UCSD-AML1 (cell line): ENCODE measurements at regions not wholly inside any gene's neighbourhood (a gene's known extent, or its start where the extent isn't known, plus 50 kb on each side); places are given as distances from the start of the nearest gene placed in this dataset.
"Not testable (repeated sequence)": the region's sequence is repeated elsewhere in the genome, so short reads cannot be mapped to it uniquely, and the experiment has no call there.

Experiments used
- DNase-seq: peaks from one replicate; lab custom pipeline; 2025; ENCODE audit not compliant: unreplicated experiment; lab: John Stamatoyannopoulos, UW

- no peak for DNase-seq
Observed at GRCh38 chr12:105622846-105623736, 292.6 kb downstream of the C12orf75 start.

GRCh38 chr12:105626653-105627052, 296.2 kb downstream of the C12orf75 start:
- DNase-seq, result no peak

- no peak for DNase-seq
Observed at GRCh38 chr12:105637470-105637869, 307.0 kb downstream of the C12orf75 start.

- no peak for DNase-seq
Observed at GRCh38 chr12:105640761-105641160, 310.3 kb downstream of the C12orf75 start.

GRCh38 chr12:105641749-105642148, 311.3 kb downstream of the C12orf75 start:
- DNase-seq, result no peak

GRCh38 chr12:105644770-105645169, 314.3 kb downstream of the C12orf75 start:
- DNase-seq, result no peak

GRCh38 chr12:105654606-105655005, 324.1 kb downstream of the C12orf75 start:
- DNase-seq, result no peak

- no peak for DNase-seq
Observed at GRCh38 chr12:105658389-105658788, 327.9 kb downstream of the C12orf75 start.

GRCh38 chr12:105659355-105660075, 329.0 kb downstream of the C12orf75 start:
- no peak for DNase-seq

DNA sequence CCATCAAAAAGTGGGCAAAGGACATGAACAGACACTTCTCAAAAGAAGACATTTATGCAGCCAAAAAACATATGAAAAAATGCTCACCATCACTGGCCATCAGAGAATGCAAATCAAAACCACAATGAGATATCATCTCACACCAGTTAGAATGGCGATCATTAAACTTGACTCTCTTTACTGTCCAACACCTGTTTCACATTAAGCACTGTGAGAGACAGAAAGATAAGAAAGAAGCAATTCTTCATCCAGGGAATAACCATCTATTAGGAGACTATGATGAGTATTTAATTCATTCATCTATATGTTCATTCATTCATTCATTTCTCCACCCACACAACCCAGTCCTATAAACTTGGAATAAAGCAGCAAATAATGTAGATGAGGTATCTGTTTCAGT, 334.3 kb downstream of the C12orf75 start:
- DNase-seq, result not testable (repeated sequence)

DNA sequence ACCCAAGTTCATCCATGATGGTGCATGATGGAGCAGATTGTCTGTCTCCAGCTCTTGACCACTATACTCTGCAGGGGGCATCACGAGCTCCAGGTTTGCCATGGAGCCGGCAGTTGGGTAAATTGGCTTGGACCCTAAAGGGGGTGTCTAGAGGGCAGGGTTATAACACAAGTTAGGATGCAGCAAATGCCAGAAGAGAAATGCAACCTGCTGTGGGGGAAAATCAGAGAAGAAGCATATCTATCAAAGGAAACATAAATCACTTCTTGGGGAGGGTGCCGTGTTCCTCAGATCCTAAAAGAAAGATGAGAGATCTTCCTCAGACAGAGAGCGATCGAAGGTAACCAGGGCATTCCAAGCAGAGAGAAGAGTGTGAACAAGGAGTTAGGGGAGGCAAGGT, 334.9 kb downstream of the C12orf75 start:
- DNase-seq, result no peak

- no peak for DNase-seq
Observed at GRCh38 chr12:105667973-105668743, 337.7 kb downstream of the C12orf75 start.

- DNase-seq, result no peak
Observed at GRCh38 chr12:105670672-105671071, 340.2 kb downstream of the C12orf75 start.

- DNase-seq, result no peak
Observed at GRCh38 chr12:105671720-105672119, 341.2 kb downstream of the C12orf75 start.

- no peak for DNase-seq
Observed at GRCh38 chr12:105672121-105672975, 341.9 kb downstream of the C12orf75 start.

- DNase-seq, result no peak
Observed at GRCh38 chr12:105674871-105675699, 344.6 kb downstream of the C12orf75 start.

GRCh38 chr12:105676694-105677093, 346.2 kb downstream of the C12orf75 start:
- DNase-seq, result no peak

GRCh38 chr12:105677672-105678071, 347.2 kb downstream of the C12orf75 start:
- DNase-seq, result no peak

- DNase-seq, result no peak
Observed at GRCh38 chr12:105679982-105680381, 349.5 kb downstream of the C12orf75 start.

DNA sequence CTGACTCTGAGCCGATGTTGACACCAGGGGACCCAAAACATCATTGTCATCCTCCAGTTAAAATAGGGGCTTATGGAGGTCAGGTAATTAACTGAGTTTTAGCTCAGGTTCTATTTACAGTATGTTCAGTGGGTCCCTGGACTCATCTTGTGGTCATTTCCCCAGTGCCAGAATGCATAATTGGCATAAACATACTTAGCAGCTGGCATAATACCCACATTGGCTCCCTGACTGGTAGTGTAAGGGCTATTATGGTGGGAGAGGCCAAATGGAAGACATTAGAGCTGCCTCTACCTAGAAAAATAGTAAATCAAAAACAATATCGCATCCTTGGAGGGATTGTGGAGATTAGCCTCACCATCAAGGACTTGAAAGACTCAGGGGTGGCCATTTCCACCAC, 350.9 kb downstream of the C12orf75 start:
- DNase-seq, result no peak
